HG03354 (cell line): ENCODE measurements at regions not wholly inside any gene's neighbourhood (a gene's known extent, or its start where the extent isn't known, plus 50 kb on each side); places are given as distances from the start of the nearest gene placed in this dataset.

Source experiments
- ATAC-seq: cut with Tn5 transposase; IDR thresholded peaks from one replicate; pipeline ENCODE4 v1.9.1; 2021; ENCODE audit warnings: mild to moderate bottlenecking; ENCODE audit not compliant: unreplicated experiment, poor library complexity, severe bottlenecking

GRCh38 chr16:27123795-27124409 is 57.2 kb downstream of the C16orf82 start:
- no peak for ATAC-seq

GRCh38 chr16:27127308-27127707 is 60.6 kb downstream of the C16orf82 start:
- no peak for ATAC-seq

GRCh38 chr16:27129401-27129800 is 62.7 kb downstream of the C16orf82 start:
- no peak for ATAC-seq

GRCh38 chr16:27138257-27138656 is 65.1 kb upstream of the KDM8 start:
- ATAC-seq = no peak

GRCh38 chr16:27145630-27146029 is 57.7 kb upstream of the KDM8 start:
- ATAC-seq = no peak

- peak; percentile 83 for ATAC-seq
Measured at GRCh38 chr16:27149986-27150385, 53.3 kb upstream of the KDM8 start.

- no peak for ATAC-seq
Measured at GRCh38 chr16:27152121-27152520, 51.2 kb upstream of the KDM8 start.

- no peak for ATAC-seq
Measured at GRCh38 chr16:27152801-27153200, 50.5 kb upstream of the KDM8 start.
